ENCODE measurements at regions not wholly inside any gene's neighbourhood (a gene's known extent, or its start where the extent isn't known, plus 50 kb on each side); places are given as distances from the start of the nearest gene placed in this dataset.

- no peak overlapping the region for H3K27ac ChIP-seq
- ChIA-PET POLR2A (ENCODE audit: low non-redundant PET) (no interaction called here), CTCF (no interaction called here)
- no peak for DNase-seq (ENCODE audit: low spot score)
- no peak for TF ChIP-seq CTCF (conservative IDR thresholded peaks at IDR 0.05; ENCODE audit: low read depth)
These were observed 602.9 kb upstream of the ADAMTS5 start for GRCh38 chr21:27569831-27570230.

- H3K27ac ChIP-seq = no peak overlapping the region
- ChIA-PET CTCF (no interaction called here), POLR2A (ENCODE audit: low non-redundant PET) (no interaction called here)
These were observed 602.2 kb upstream of the ADAMTS5 start for GRCh38 chr21:27569091-27569490.

GRCh38 chr21:27567381-27567780, 600.5 kb upstream of the ADAMTS5 start:
- H3K27ac ChIP-seq = no peak overlapping the region
- ChIA-PET CTCF (no interaction called here), POLR2A (ENCODE audit: low non-redundant PET) (no interaction called here)
- no peak for TF ChIP-seq CTCF (conservative IDR thresholded peaks at IDR 0.05; ENCODE audit: low read depth)
- DNase-seq (ENCODE audit: low spot score) = no peak

More at GRCh38 chr21:27569091-27569490, 602.2 kb upstream of the ADAMTS5 start:
- TF ChIP-seq CTCF (conservative IDR thresholded peaks at IDR 0.05; ENCODE audit: low read depth) = no peak
- DNase-seq (ENCODE audit: low spot score) = no peak

DNA sequence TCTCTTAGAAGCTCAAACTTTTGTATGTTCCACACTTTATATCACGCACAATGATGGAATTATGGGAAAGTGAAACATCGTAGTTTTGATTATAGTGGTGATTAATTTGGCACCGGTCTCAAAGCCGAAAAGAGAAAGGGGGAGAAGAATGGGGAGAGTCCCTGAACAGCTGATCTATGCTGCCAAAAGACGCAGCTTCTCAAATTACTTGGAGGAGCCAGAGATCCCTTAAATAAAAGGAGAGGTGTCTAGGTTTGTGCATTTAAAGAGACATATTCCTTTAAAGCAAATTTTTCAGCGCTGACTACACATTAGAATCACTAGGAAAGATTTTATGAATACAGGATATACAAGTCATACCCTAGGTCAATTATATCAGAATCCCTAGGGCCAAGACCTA, 599.6 kb upstream of the ADAMTS5 start:
- H3K27ac ChIP-seq = no peak overlapping the region
- DNase-seq (ENCODE audit: low spot score) = no peak
- POLR2A ChIA-PET (ENCODE audit: low non-redundant PET) = interaction anchor here (0.6 kb wide), 1 partner anchor 17 kb away, joined by 3 read pairs; no protein-coding TSS in a partner anchor
- CTCF ChIA-PET = no interaction called here
- TF ChIP-seq CTCF (conservative IDR thresholded peaks at IDR 0.05; ENCODE audit: low read depth) = no peak

GRCh38 chr21:27565364-27565763, 598.5 kb upstream of the ADAMTS5 start:
- no peak overlapping the region for H3K27ac ChIP-seq
- ChIA-PET CTCF (interaction anchor here (0.6 to 0.7 kb wide), 2 partner anchors 107 to 1912 kb away, joined by 4 to 5 read pairs; no protein-coding TSS in a partner anchor), POLR2A (ENCODE audit: low non-redundant PET) (no interaction called here)
- no peak for TF ChIP-seq CTCF (conservative IDR thresholded peaks at IDR 0.05; ENCODE audit: low read depth)
- DNase-seq (ENCODE audit: low spot score) = no peak

GRCh38 chr21:27564684-27565301, 597.9 kb upstream of the ADAMTS5 start:
- H3K27ac ChIP-seq = no peak overlapping the region
- ChIA-PET POLR2A (ENCODE audit: low non-redundant PET) (no interaction called here), CTCF (interaction anchor here (0.5 to 0.7 kb wide), 3 partner anchors 106 to 1912 kb away, joined by 3 to 5 read pairs (median 4); no protein-coding TSS in a partner anchor)
- DNase-seq (ENCODE audit: low spot score) = peak; percentile 6
- TF ChIP-seq CTCF (conservative IDR thresholded peaks at IDR 0.05; ENCODE audit: low read depth) = peak; percentile 50

Data from RWPE1 (cell line).